EH (cell line): ENCODE measurements at regions not wholly inside any gene's neighbourhood (a gene's known extent, or its start where the extent isn't known, plus 50 kb on each side); places are given as distances from the start of the nearest gene placed in this dataset.
A peak's percentile ranks its signal among the peaks of the same experiment; 100 is the strongest.

Source experiments
- DNase-seq: peaks from one replicate; pipeline ENCODE4 v3.0.0-alpha.2; 2015; ENCODE audit warnings: low read depth

DNA sequence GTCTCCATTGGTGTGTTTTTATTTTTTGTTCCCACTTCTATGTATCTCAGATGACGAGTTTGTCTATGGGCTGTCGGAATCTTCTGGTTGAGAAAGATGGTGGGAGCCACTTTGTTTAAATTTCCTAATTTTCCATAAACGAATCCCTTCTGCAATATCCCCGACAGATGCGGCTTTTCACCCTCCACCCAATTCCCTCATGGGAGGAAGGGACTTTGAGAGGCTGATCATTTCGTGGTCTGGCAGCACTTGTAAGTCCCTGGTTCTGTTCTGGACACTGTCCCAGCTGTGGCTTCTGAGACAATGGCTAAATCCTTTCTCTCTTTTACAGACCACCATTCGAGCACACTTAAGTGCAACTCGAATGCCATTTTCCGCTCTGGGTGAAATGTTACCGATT is 72.2 kb upstream of the PUDP start:
- no peak for DNase-seq

DNA sequence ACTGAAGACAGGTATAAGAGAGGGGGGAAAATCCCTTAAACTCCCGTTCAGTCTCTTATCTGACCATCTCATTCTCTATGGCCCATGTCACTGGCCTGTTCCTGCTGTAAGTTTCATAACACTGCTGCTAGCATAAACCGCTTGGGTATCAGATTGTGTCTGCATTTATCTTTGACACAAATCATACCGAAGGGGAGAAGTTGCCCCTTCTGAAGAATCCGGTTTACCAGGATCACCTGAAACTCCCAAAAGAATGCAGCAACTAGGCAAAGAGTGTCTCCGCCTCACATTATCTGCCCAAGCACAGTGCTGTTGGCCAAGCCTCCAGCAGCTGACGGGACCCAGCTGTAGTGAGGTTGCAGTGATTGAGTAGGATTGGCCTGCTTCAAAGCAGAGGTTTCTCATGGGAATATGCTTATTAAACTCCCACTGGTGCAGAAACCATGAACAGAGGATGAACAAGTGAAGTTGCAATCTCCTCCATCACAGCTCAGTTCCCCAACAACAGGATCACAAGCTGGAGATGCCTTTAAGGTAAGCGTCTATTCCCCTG is 71.3 kb upstream of the PUDP start:
- DNase-seq: no peak

DNA sequence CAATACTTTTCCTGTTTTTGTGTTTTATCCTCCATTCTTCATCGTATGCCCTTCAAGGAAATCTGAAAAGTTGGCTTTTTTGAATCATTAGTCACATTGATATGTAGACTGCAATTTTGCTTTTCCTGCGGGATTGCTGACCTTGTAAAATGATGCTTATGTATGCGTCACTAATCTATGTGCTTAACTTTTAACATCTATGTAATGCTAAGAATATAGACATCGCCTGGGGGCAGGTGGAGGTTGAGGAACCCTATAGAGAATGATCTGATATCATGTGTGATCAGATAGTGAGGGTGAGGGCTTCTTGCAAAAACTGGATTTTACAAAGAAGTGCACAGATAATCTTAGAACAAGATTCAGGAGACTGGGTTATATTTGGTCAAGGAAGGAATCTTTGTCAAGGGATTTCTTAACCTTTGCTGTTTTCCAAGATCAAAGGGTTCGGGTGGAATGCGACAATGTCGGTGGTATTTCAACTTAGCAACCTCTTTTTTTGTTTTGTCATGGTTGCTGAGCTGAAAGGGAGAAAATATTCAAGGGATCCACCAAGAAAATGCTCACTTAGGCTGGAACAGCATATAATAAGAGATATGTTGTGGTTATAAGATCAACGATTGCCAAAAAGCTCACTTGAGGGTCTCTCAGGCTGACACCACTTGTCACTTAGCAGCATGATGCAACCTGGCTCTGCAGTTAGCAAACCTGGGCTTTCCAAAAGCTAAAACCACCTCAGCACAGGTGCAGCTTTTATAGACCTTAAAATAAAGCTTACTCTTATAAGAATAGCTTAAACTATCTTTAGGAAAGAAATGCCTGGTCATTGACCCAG is 70.6 kb upstream of the PUDP start:
- no peak for DNase-seq

DNA sequence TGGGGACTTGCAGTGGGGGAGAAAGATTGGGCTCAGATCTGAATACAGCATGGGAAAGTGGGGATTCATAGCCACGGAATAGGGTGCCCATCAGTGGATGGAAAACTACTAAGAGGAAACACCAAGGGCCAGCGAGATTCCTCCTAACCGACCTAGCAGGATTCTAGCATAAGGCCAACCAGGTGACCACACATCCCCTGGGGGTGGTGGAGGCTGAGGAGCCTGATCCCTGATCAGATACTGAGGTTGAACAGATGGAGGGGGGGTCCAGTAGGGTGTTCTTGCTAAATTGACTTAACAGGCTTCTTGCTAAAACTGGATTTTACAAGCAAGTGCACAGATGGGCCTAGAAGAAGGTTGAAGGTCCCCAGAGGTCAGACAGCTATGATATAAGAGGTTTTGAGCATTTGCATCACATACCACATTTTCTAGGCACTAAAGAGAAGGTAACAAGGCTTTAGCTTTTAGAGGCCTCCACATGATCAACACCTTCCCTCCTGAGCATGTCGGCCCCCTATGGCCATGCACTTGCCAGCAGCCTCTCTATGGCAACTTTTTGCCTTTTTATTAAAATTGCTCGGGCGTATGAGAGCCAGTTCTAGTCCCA is 69.1 kb upstream of the PUDP start:
- no peak for DNase-seq

DNA sequence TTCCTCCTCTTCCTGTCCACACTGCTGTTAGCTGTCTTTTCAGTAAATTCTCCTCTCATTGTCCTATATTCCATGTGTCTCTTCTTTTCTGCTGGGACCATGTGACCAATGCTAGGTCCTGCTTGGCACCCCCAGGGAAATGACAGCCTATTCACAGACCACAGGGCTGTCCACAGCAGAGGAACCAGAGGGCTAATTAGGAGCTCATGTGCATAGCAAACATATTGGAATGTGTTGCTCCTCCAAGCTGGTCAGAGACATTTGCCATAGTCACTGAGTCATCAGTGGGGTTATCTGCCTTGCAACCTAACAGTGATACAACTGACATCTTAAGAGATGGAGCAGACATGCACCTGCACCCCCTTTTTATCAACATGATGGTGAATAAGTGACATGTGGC is 67.9 kb upstream of the PUDP start:
- peak; percentile 82 for DNase-seq

DNA sequence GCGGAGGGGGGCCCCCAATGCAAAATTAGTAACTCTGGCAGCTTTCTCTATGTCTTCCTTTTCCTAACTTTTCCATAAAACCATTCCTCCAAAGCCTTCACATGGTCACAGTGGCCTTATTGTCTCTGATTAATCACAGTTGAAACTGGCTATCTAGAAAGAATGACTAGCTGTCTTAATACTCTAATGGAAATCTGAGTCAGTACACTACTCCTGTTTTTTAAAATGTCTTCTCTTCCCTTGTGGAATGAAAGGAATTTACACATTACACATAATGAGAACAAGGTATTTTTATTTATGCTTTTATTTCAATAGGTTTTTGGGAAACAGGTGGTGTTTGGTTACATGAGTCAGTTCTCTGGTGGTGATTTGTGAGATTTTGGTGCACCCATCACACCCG is 66.3 kb upstream of the PUDP start:
- DNase-seq: peak; percentile 31

DNA sequence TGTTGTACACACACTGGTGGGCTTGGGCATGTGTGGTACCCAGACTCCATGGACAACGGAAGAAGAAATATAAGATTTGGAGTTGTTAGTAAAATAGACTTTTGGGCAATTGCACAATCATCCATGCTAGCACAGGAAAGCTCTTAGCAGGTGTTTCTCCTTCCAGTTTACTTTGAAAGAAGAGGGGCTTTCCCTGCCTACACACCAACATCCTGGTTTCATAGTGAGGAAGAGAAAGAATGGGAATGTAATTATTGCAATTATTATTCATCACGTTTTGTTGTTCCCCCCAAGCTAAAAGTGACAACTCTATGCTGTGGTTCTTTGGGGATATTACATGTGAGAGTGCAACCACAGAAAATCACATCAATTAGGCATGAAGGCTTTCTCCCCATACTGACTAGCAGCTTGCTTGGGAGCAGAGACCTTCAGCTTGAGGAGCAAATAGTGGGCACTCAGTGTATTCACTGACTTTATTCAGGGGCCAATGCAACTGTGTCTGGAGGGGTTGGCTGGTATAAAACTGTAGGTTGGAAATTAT is 57.2 kb upstream of the PUDP start:
- no peak for DNase-seq

DNA sequence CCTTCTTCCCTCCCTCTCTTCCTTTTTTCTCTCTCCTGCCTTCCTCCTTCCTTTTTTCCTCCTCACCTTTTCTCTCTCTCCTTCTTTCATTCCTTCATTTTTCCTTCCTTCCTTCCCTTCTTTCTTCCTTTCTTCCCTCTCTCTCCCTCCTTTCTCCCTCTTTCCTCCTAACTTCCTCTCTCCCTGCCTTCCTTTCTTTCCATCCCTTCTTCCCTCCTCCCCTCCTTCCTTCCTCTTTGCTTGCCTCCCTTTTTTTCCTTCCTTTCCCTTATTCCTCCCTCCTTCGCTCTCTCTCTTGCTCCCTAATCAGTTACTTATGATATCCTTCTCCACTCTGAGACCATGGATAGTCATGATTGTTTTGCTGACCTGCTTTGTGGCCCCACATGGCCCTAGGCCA is 56.7 kb upstream of the PUDP start:
- DNase-seq: no peak

DNA sequence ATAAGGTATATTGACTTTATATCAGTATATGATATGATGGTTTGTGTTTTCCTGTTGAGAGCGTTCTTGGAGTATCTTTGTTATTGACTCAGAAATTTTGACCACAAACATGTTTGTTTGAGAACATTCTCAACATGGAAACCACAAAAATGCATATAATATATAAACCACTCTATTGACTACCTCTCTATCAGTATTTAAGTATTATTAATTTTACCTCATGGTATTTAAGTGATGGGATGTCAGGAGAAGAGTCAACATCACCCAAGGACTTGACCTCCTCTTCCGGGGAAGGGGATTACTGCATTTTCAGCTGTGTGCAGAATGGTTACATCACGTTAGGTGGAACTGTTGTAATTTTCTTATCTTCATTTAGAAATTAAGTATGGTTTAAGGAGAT is 54.3 kb upstream of the PUDP start:
- no peak for DNase-seq

DNA sequence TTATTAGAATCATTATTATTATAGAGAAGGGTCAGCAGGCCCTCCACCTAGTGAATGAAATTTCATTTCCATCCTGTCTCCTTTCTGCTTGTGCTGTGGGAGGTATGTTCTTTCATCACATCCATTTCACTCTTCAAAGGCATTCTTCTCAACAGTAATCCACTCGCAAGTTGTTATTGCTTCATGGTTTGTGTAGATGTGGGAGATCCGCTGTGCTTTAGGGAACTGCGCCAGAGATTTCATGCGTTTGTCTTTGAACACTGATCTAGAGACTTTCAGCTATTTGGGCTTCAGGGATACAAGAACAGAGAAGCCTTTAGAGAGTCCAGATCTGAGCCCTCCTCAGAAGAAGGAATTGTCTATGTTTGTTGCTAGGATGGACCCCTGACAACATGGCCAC is 53.5 kb upstream of the PUDP start:
- DNase-seq: no peak

DNA sequence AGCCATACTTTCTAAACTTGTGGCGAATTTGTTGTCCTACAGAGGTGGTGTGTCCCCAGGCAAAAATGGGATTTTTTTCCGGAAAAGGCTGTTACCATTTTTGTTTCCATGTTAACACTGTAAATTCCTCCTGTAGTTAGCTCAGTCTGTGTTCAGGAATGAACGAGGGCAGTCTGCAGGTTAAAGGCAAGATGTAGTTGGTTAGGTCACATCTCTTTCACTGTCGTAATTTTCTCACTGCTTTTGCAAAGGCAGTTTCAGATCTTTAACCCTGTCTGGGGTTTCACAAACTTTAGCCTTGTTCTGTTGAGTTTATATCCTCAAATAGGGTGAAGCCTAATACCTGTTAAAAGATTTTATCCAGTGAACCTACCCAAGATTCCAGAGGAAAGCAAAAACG is 50.5 kb upstream of the PUDP start:
- DNase-seq: no peak
